SK-N-SH (cell line): ENCODE measurements at regions not wholly inside any gene's neighbourhood (a gene's known extent, or its start where the extent isn't known, plus 50 kb on each side); places are given as distances from the start of the nearest gene placed in this dataset.
"Not testable (repeated sequence)": the region's sequence is repeated elsewhere in the genome, so short reads cannot be mapped to it uniquely, and the experiment has no call there.

Source experiments
- CTCF ChIA-PET: fragments of 300-600, 350-600 bp; formaldehyde crosslinking; extraction: SDS; loops from one replicate; lab custom pipeline; 2021; lab: Yijun Ruan, JAX
- POLR2A ChIA-PET: fragments of 350-600 bp; sonication (Branson Sonifier 250); formaldehyde crosslinking; extraction: SDS; loops from one replicate; lab custom pipeline; 2020; ENCODE audit warnings: antibody characterized with exemption, inconsistent platforms; lab: Yijun Ruan, JAX
- DNase-seq: peaks from one replicate; pipeline ENCODE4 v3.0.0; 2012
- H2AFZ ChIP-seq: fragments of 200-600 bp; sonication (generic); 2 replicates; pipeline ENCODE4 v1.8.1; 2016; ENCODE audit warnings: antibody characterized with exemption, mild to moderate bottlenecking, low read depth
- H3F3A ChIP-seq: fragments of 200-600 bp; sonication (generic); replicated peaks from 2 replicates; pipeline ENCODE3; 2016; ENCODE audit warnings: antibody characterized with exemption, mild to moderate bottlenecking; ENCODE audit not compliant: insufficient read depth
- H3K27ac ChIP-seq, 2 experiments: fragments of 200-500 bp in 1 of 2; fragments of 200-600 bp in 1 of 2; sonication (Bioruptor generic) in 1 of 2; sonication (generic), shearing (Covaris generic) in 1 of 2; 2 replicates each; pipeline versions ENCODE4 v1.5.1 to v1.6.1; 2014 to 2016; ENCODE audit warnings: low read depth in 2 of 2, inconsistent platforms in 1 of 2, low read length in 1 of 2, mild to moderate bottlenecking in 1 of 2, mixed read lengths in 1 of 2
- H3K27me3 ChIP-seq: fragments of 200-600 bp; sonication (generic), shearing (Covaris generic); 2 replicates; pipeline ENCODE4 v1.6.1; 2016; ENCODE audit warnings: mixed run types; ENCODE audit not compliant: insufficient read depth
- H3K36me3 ChIP-seq, 2 experiments: fragments of 200-500 bp in 1 of 2; fragments of 200-600 bp in 1 of 2; sonication (Bioruptor generic) in 1 of 2; sonication (generic) in 1 of 2; replicated peaks in 1 of 2; 2 replicates each; pipeline versions ENCODE3 to v1.5.1; 2014 to 2016; ENCODE audit warnings: low read length in 1 of 2, mild to moderate bottlenecking in 1 of 2; ENCODE audit not compliant: insufficient read depth in 2 of 2, control insufficient read depth in 1 of 2
- H3K4me1 ChIP-seq, 2 experiments: fragments of 200-500 bp in 1 of 2; fragments of 200-600 bp in 1 of 2; sonication (Bioruptor generic) in 1 of 2; sonication (generic), shearing (Covaris generic) in 1 of 2; 2 replicates each; pipeline versions ENCODE4 v1.5.1 to v1.6.1; 2014 to 2016; ENCODE audit warnings: low read depth in 1 of 2, low read length in 1 of 2, mixed run types in 1 of 2; ENCODE audit not compliant: insufficient read depth in 2 of 2, control insufficient read depth in 1 of 2
- H3K4me2 ChIP-seq: fragments of 200-600 bp; sonication (generic), shearing (Covaris generic); 2 replicates; pipeline ENCODE4 v1.6.1; 2017; ENCODE audit warnings: mixed run types
- H3K4me3 ChIP-seq, 2 experiments: fragments of 200-500 bp in 1 of 2; fragments of 200-600 bp in 1 of 2; sonication (Bioruptor generic) in 1 of 2; sonication (generic), shearing (Covaris generic) in 1 of 2; 2 replicates each; pipeline versions ENCODE4 v1.5.1 to v1.8.1; 2014 to 2016; ENCODE audit warnings: low read depth in 2 of 2, inconsistent platforms in 1 of 2, low read length in 1 of 2, mild to moderate bottlenecking in 1 of 2, mixed read lengths in 1 of 2, moderate library complexity in 1 of 2
- H3K79me2 ChIP-seq: fragments of 200-600 bp; sonication (generic); 2 replicates; pipeline ENCODE4 v1.8.1; 2017; ENCODE audit warnings: mild to moderate bottlenecking; ENCODE audit not compliant: insufficient read depth
- H3K9ac ChIP-seq: fragments of 200-600 bp; sonication (generic); 2 replicates; pipeline ENCODE4 v1.6.1; 2017; ENCODE audit warnings: mixed run types
- H3K9me2 ChIP-seq: fragments of 200-600 bp; sonication (generic); 2 replicates; pipeline ENCODE4 v1.6.1; 2017; ENCODE audit warnings: mixed run types
- H3K9me3 ChIP-seq: fragments of 200-600 bp; sonication (generic); 2 replicates; pipeline ENCODE4 v1.6.1; 2017; ENCODE audit warnings: mixed run types, mild to moderate bottlenecking, moderate library complexity
- H4K20me1 ChIP-seq: fragments of 200-600 bp; sonication (generic); 2 replicates; pipeline ENCODE4 v1.6.1; 2017; ENCODE audit warnings: mild to moderate bottlenecking, mixed run types; ENCODE audit not compliant: insufficient read depth
- CHD2 ChIP-seq: fragments of 150-350 bp; IDR thresholded peaks from 2 replicates; pipeline ENCODE4 v1.6.1; 2018; ENCODE audit warnings: low read length; ENCODE audit not compliant: partially characterized antibody
- ELF1 ChIP-seq: IDR thresholded peaks from 2 replicates; pipeline ENCODE4 v1.4.0; 2012
- FOSL2 ChIP-seq: IDR thresholded peaks from 2 replicates; pipeline ENCODE4 v1.4.0; 2012; ENCODE audit warnings: low read depth, mild to moderate bottlenecking, moderate library complexity, borderline replicate concordance
- FOXM1 ChIP-seq: IDR thresholded peaks from 2 replicates; pipeline ENCODE4 v1.4.0; 2012; ENCODE audit warnings: low read depth, mild to moderate bottlenecking
- GABPA ChIP-seq: IDR thresholded peaks from 2 replicates; pipeline ENCODE4 v1.4.0; 2012; ENCODE audit warnings: low read depth, mild to moderate bottlenecking
- IRF3 ChIP-seq: fragments of 150-350 bp; IDR thresholded peaks from 2 replicates; pipeline ENCODE4 v1.6.1; 2016; ENCODE audit warnings: mild to moderate bottlenecking, low read depth, low read length
- MXI1 ChIP-seq: IDR thresholded peaks from 2 replicates; pipeline ENCODE4 v1.6.1; 2012; ENCODE audit warnings: mild to moderate bottlenecking, low read depth, low read length, improper control_type of control experiment
- NRF1 ChIP-seq: IDR thresholded peaks from 2 replicates; pipeline ENCODE4 v1.6.1; 2012; ENCODE audit warnings: low read depth, mild to moderate bottlenecking, low read length
- RAD21 ChIP-seq: IDR thresholded peaks from 2 replicates; pipeline ENCODE4 v1.6.1; 2012; ENCODE audit warnings: mild to moderate bottlenecking, low read length
- RCOR1 ChIP-seq: fragments of 150-350 bp; IDR thresholded peaks from 2 replicates; pipeline ENCODE4 v1.6.1; 2017; ENCODE audit warnings: antibody characterized with exemption, low read length
- REST ChIP-seq: IDR thresholded peaks from 2 replicates; pipeline ENCODE4 v1.6.1; 2012; ENCODE audit warnings: mild to moderate bottlenecking, low read depth, low read length, moderate library complexity
- RFX5 ChIP-seq: IDR thresholded peaks from 2 replicates; pipeline ENCODE4 v1.6.1; 2012; ENCODE audit warnings: mild to moderate bottlenecking, improper control_type of control experiment, low read length
- SIN3A ChIP-seq: IDR thresholded peaks from 2 replicates; pipeline ENCODE4 v1.6.1; 2012; ENCODE audit warnings: low read depth, mild to moderate bottlenecking, low read length, moderate library complexity, borderline replicate concordance
- SMC3 ChIP-seq: IDR thresholded peaks from 2 replicates; pipeline ENCODE4 v1.6.1; 2012; ENCODE audit warnings: low read depth, low read length, improper control_type of control experiment
- TCF12 ChIP-seq: IDR thresholded peaks from 2 replicates; pipeline ENCODE4 v1.4.0; 2012
- USF1 ChIP-seq: IDR thresholded peaks from 2 replicates; pipeline ENCODE4 v1.4.0; 2012; ENCODE audit warnings: low read depth, borderline replicate concordance
- ZBTB33 ChIP-seq: IDR thresholded peaks from 2 replicates; pipeline ENCODE4 v1.4.0; 2012; ENCODE audit warnings: low read depth, borderline replicate concordance
- WGBS: methylation state at CpG from one replicate; pipeline ENCODE4 v1.1.6; 2017; ENCODE audit warnings: low lambda C conversion rate; 5-methylcytosine and 5-hydroxymethylcytosine counted together

GRCh38 chr7:85796956-85797355, 610.1 kb upstream of the SEMA3D start:
- Histone ChIP-seq H3K9me3 (no peaks in the 10 kb centered on the region), H3K9ac (no peak overlapping the region), H3K79me2 (no peaks in the 10 kb centered on the region), H4K20me1 (no peaks in the 10 kb centered on the region), H3K27ac (no peak overlapping the region), H3K4me2 (no peak overlapping the region), H2AFZ (no peak overlapping the region), H3K36me3 (no peaks in the 10 kb centered on the region), H3K4me3 (no peak overlapping the region), H3F3A (no peaks in the 10 kb centered on the region), H3K4me1 (no peaks in the 10 kb centered on the region), H3K27me3 (no peaks in the 10 kb centered on the region), H3K9me2 (no peaks in the 10 kb centered on the region)
- DNase-seq: no peak
- ChIA-PET POLR2A (no interaction called here), CTCF (interaction anchor here (1.2 to 1.4 kb wide), 2 partner anchors 16 to 32 kb away, joined by 4 read pairs; no protein-coding TSS in a partner anchor)
- WGBS: 73% methylated on average over 2 of the region's 2 CpGs
- TF ChIP-seq GABPA (no peak), IRF3 (no peak), CHD2 (no peak), RFX5 (no peak), SMC3 (no peak), REST (no peak), ZBTB33 (no peak), TCF12 (no peak), FOSL2 (no peak), SIN3A (no peak), USF1 (no peak), RCOR1 (no peak), FOXM1 (no peak), RAD21 (no peak), MXI1 (no peak), ELF1 (no peak), NRF1 (no peak)

GRCh38 chr7:85791098-85791497, 604.2 kb upstream of the SEMA3D start:
- H3K36me3 ChIP-seq, H3F3A ChIP-seq: not testable (repeated sequence)
- WGBS: 25% methylated on average over 4 of the region's 4 CpGs

More at GRCh38 chr7:85791098-85791497, 604.2 kb upstream of the SEMA3D start:
- DNase-seq, H3K4me3 ChIP-seq, H3K9me3 ChIP-seq, H3K4me1 ChIP-seq, H4K20me1 ChIP-seq, H3K27me3 ChIP-seq, POLR2A ChIA-PET, H3K27ac ChIP-seq, H3K9ac ChIP-seq, H2AFZ ChIP-seq, H3K9me2 ChIP-seq, H3K4me2 ChIP-seq, H3K79me2 ChIP-seq: not testable (repeated sequence)
- CTCF ChIA-PET: interaction anchor here (1.0 to 1.4 kb wide), 2 partner anchors 39 to 605 kb away, joined by 3 read pairs; partner anchors contain the start of gene SEMA3D
